IPS DF 4.7 (cell line): ENCODE measurements at regions not wholly inside any gene's neighbourhood (a gene's known extent, or its start where the extent isn't known, plus 50 kb on each side); places are given as distances from the start of the nearest gene placed in this dataset.

Experiments
- DNase-seq: peaks from one replicate; pipeline ENCODE4 v3.0.0-alpha.2; 2013; ENCODE audit warnings: low spot score; ENCODE audit errors: extremely low read depth

GRCh38 chr2:239780236-239780994 lies 244.7 kb downstream of the NDUFA10 start:
- DNase-seq: no peak

GRCh38 chr2:239779584-239779983 lies 245.6 kb downstream of the NDUFA10 start:
- DNase-seq: no peak

- no peak for DNase-seq
Observed at GRCh38 chr2:239778861-239779558, 246.1 kb downstream of the NDUFA10 start.

- DNase-seq: no peak
Observed at GRCh38 chr2:239778042-239778851, 246.9 kb downstream of the NDUFA10 start.

GRCh38 chr2:239777219-239777618 lies 247.9 kb downstream of the NDUFA10 start:
- DNase-seq: no peak

- DNase-seq: no peak
Observed at GRCh38 chr2:239776436-239777005, 248.6 kb downstream of the NDUFA10 start.

GRCh38 chr2:239775623-239776435 lies 249.3 kb downstream of the NDUFA10 start:
- no peak for DNase-seq

GRCh38 chr2:239774933-239775622 lies 250.1 kb downstream of the NDUFA10 start:
- DNase-seq: no peak

GRCh38 chr2:239774142-239774462 lies 251.0 kb downstream of the NDUFA10 start:
- DNase-seq: no peak

- DNase-seq: no peak
Observed at GRCh38 chr2:239773228-239774141, 251.7 kb downstream of the NDUFA10 start.

GRCh38 chr2:239772721-239773120 lies 252.4 kb downstream of the NDUFA10 start:
- no peak for DNase-seq

GRCh38 chr2:239770246-239770639 lies 254.9 kb downstream of the NDUFA10 start:
- DNase-seq: no peak

- no peak for DNase-seq
Observed at GRCh38 chr2:239769554-239770245, 255.4 kb downstream of the NDUFA10 start.

- no peak for DNase-seq
Observed at GRCh38 chr2:239768907-239769553, 256.1 kb downstream of the NDUFA10 start.

- DNase-seq: no peak
Observed at GRCh38 chr2:239768031-239768790, 256.9 kb downstream of the NDUFA10 start.

GRCh38 chr2:239767021-239767905 lies 257.9 kb downstream of the NDUFA10 start:
- DNase-seq: no peak
